ENCODE measurements at regions not wholly inside any gene's neighbourhood (a gene's known extent, or its start where the extent isn't known, plus 50 kb on each side); places are given as distances from the start of the nearest gene placed in this dataset.

DNA sequence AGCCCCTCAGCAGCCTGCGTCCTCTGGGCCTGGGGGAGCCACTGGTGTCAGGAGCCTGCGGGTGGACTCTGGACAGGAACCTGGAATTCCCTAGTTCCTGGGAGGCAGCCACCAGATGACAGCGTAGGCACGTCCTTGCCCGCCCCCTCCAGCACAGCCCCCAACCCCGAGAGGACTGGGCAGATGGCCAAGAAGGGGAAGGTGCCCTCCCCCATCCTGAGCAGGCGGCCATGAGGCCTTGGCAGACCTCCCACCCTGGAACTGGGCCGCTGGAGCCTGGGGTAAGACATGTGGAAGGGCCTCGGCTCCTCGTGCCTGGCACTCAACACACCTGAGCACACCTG is 60.4 kb upstream of the FBRSL1 start:
- no peak overlapping the region for H3K4me3 ChIP-seq (ENCODE audit: low read depth, low read length)
- TF ChIP-seq CTCF (IDR thresholded peaks at IDR 0.05; ENCODE audit: low read depth, low read length, missing control alignments): no peak
- in situ Hi-C loops (cut with HindIII; ENCODE audit: low sequenced_read_pairs): no loop called here
- DNase-seq (ENCODE audit: low read depth): no peak

DNA sequence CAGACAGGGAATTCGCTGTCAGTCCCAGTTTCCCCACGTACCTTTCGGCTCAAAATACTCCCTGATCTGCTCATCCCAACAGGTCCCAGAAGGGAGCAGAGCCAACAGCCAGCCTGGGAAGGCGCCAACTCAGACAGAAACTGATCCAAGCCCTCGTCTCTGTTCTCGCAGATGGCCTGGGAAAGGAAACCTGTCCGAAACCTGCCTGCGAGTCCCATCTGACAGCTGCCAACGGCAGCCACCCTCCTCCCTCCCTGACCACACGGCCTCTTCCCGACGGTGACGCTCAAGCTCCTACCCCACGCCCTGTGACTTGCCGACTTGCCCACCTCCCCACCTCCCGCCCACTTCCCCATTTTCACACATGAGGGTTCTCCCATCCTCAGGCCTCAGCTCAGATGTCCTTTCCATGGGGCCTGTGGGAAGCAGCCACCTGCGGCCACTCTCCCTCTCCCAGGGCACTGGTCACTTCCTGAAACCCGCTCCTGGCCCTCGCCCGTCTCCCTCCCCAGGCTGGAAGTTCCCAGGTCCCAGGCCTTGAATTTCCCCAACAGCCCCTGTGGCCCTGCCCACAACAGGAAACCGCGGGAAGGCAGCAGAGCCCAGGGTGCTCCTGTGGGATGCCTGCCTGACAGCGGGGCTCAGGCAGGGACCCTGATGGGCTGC is 60.9 kb upstream of the FBRSL1 start:
- TF ChIP-seq CTCF (IDR thresholded peaks at IDR 0.05; ENCODE audit: low read depth, low read length, missing control alignments): no peak
- in situ Hi-C loops (cut with HindIII; ENCODE audit: low sequenced_read_pairs): no loop called here
- no peak for DNase-seq (ENCODE audit: low read depth)
- H3K4me3 ChIP-seq (ENCODE audit: low read depth, low read length): no peak overlapping the region

DNA sequence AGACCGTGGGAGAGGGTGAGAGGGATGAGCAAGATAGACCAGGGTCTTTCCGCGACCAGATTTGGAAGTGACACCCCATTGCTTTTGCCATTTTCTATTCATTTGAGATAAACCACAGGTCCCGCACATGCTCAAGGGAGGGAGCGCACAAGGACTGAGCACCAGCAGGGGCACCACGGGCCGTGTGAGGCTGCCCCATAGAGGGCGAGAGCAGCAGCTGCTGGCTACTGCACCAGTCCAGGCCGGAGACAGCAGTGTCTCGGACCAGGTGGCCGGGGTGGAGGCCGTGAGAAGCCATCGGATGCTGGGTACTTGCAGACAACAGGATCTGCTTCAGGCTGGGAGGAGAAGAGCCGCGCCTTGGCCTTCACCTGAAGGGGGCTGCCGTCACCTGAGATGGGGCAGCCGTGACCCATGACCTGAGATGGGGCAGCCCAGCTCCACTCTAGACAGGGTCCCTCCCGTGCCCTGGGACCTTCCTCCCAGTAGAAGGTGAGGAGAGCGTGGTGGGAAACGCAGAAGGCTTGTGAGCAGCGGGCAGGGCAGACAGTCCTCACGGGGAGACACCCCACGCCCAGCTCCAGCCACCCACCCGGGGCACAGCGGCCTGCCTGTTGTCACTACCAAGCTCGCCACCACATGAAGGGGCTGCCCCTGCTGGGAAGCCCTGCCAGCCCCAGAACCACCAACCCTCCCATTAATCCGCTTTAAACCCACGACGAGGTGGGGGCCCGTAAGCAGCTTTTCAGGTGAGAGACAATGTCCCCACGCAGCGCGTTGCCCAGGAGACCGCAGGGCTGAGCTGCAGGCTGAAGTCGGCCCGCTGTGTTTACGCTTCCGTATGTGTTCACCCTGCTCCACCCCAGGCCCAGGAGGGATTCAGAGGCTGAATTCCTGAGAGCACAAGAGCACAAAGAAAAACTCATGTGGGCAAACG is 61.7 kb upstream of the FBRSL1 start:
- no peak for TF ChIP-seq CTCF (IDR thresholded peaks at IDR 0.05; ENCODE audit: low read depth, low read length, missing control alignments)
- H3K4me3 ChIP-seq (ENCODE audit: low read depth, low read length): no peak overlapping the region
- DNase-seq (ENCODE audit: low read depth): no peak
- in situ Hi-C loops (cut with HindIII; ENCODE audit: low sequenced_read_pairs): no loop called here

DNA sequence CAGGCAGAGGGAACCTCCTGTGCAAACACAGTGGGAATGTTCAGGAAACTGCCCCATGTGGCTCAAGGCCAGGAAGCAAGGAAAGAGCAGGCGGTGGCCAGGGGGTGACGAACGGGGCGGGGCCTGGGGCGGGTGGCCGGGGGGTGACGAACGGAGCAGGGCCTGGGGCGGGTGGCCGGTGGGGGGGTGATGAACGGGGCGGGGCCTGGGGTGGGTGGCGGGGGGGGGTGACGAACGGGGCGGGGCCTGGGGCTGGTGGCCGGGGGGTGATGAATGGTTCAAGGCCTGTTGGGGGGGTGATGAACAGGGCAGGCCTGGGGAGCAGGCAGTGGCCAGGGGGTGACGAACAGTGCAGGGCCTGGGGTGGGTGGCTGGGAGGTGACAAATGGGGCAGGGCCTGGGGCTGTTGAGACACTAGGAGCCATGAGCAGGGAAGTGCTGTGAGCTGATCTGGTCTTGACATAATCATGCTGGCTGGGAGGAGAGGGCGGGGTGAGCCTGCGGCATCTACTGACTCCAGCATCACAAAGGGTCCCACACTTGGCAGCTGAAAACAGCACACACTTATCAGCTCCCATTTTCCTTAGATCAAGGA is 62.7 kb upstream of the FBRSL1 start:
- in situ Hi-C loops (cut with HindIII; ENCODE audit: low sequenced_read_pairs): no loop called here
- no peak for TF ChIP-seq CTCF (IDR thresholded peaks at IDR 0.05; ENCODE audit: low read depth, low read length, missing control alignments)
- no peak overlapping the region for H3K4me3 ChIP-seq (ENCODE audit: low read depth, low read length)
- no peak for DNase-seq (ENCODE audit: low read depth)

DNA sequence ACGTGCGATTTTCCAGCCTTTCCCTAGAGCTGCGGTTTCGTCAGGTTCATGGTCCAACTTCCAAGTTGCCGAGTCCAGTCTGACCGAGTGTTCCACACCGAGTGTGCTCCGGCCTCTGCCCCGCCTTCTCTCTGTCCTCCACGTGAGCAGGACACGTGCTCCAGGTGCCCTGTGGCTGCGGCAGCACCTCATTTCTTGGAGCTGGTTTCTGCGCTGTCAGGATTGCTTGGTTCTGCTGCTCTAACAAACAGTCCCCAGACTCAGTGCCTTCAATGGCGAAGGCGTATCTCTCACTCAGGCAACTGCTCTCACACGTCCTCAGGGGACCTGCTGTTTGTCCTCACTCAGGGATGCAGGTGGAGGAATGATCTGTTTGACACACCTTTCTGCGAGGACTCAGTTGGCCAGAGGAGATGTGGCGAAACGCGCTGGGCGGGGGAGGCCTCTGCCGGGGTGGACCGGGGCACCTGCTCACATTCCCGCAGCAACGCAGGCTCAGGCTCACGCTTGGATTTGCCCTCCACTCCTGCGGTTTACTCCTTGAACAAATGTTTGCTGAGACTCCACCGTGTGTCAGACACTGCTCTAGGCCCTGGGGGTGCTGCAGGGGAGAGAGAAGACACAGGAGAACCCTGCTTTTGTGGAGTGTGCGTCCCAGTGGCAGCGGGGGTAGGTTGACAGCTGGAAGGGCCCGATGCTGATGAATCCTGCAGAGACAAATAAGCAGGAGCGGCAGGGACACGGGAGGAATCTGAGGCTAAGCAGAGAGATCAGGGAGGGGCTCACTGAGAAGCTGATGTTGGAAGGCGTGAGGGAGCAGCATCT is 63.4 kb upstream of the FBRSL1 start:
- no peak for TF ChIP-seq CTCF (IDR thresholded peaks at IDR 0.05; ENCODE audit: low read depth, low read length, missing control alignments)
- no peak overlapping the region for H3K4me3 ChIP-seq (ENCODE audit: low read depth, low read length)
- no peak for DNase-seq (ENCODE audit: low read depth)
- in situ Hi-C loops (cut with HindIII; ENCODE audit: low sequenced_read_pairs): no loop called here

DNA sequence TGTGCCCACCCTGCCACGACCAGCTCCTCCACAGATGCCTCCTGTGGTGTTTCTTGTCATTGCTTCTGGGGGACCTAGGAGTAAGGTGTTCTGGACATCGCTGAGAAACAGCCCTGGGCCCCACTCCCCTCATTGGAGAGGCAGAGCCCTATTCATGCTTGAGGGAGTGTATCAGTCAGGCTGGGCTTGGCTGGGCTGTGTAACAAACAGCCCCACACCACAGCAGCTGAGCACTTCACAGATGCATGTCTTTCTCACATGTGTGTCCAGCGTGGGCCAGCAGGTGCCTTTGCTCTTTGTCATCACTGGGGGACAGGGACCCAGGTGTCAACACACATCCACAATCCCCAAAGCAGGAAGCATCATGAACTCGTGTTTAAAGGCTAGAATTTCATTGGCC is 65.1 kb upstream of the FBRSL1 start:
- in situ Hi-C loops (cut with HindIII; ENCODE audit: low sequenced_read_pairs): no loop called here
- no peak for DNase-seq (ENCODE audit: low read depth)
- no peak for TF ChIP-seq CTCF (IDR thresholded peaks at IDR 0.05; ENCODE audit: low read depth, low read length, missing control alignments)
- H3K4me3 ChIP-seq (ENCODE audit: low read depth, low read length): no peak overlapping the region
